ENCODE measurements at regions not wholly inside any gene's neighbourhood (a gene's known extent, or its start where the extent isn't known, plus 50 kb on each side); places are given as distances from the start of the nearest gene placed in this dataset.

- Histone ChIP-seq H3K4me1 (ENCODE audit: control insufficient read depth, insufficient read depth, low read length) (peaks cover 11% of the 10 kb centered on the region), H3K9ac (ENCODE audit: low read depth, low read length) (no peak overlapping the region), H3K4me2 (ENCODE audit: low read length) (no peak overlapping the region), H3K9me3 (replicated peaks; ENCODE audit: low read length) (no peaks in the 10 kb centered on the region), H3K36me3 (ENCODE audit: insufficient read depth, low read length) (no peaks in the 10 kb centered on the region), H3K4me3 (ENCODE audit: low read length) (no peak overlapping the region), H3K27me3 (ENCODE audit: control insufficient read depth, insufficient read depth, low read length) (no peaks in the 10 kb centered on the region)
Measured at GRCh38 chr14:30290001-30290400, 269.0 kb upstream of the G2E3 start.

DNA sequence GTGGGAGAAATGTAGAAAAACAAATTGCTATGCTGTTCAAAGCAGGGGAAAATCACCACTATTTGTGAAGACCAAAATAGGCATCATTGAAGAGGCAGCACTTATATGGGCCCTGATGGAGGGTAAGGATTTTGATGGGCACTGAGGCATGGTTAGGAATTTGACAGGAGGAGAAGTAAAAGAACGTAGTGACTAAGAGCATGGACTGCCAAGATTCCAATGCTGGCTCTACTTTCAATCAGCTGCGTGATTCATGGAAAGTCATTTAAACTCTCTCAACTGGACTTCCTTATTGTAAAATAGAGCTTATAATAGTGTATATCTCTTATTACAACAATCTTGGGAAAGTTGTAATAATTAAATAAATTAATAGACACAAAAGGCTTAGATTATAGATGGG lies 267.7 kb upstream of the G2E3 start:
- Histone ChIP-seq H3K4me1 (ENCODE audit: control insufficient read depth, insufficient read depth, low read length) (peaks cover 11% of the 10 kb centered on the region), H3K9me3 (replicated peaks; ENCODE audit: low read length) (no peaks in the 10 kb centered on the region), H3K4me3 (ENCODE audit: low read length) (no peak overlapping the region), H3K4me2 (ENCODE audit: low read length) (no peak overlapping the region), H3K36me3 (ENCODE audit: insufficient read depth, low read length) (no peaks in the 10 kb centered on the region), H3K27me3 (ENCODE audit: control insufficient read depth, insufficient read depth, low read length) (no peaks in the 10 kb centered on the region), H3K9ac (ENCODE audit: low read depth, low read length) (no peak overlapping the region)

DNA sequence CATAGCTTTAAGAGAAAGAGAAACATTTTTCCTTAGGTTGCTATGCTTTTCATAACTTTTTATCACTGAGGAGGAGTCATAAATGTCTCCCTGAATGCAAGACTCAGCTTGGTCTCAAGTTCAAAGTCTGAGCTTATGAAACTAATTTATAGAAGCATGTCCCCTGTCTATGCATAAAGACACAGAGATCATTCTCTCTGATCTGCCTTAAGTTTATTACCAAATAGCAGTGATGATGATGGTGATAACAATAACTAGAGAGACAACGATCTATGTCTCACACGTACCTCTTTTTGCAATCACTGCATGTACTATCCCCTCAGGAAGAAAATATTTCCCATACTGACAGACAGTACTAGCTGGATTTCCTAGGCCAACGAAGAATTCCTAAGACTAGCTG lies 266.4 kb upstream of the G2E3 start:
- H3K4me2 ChIP-seq (ENCODE audit: low read length): no peak overlapping the region
- no peak overlapping the region for H3K9ac ChIP-seq (ENCODE audit: low read depth, low read length)
- H3K36me3 ChIP-seq (ENCODE audit: insufficient read depth, low read length): no peaks in the 10 kb centered on the region
- H3K27me3 ChIP-seq (ENCODE audit: control insufficient read depth, insufficient read depth, low read length): no peaks in the 10 kb centered on the region
- H3K9me3 ChIP-seq (replicated peaks; ENCODE audit: low read length): no peaks in the 10 kb centered on the region
- no peak overlapping the region for H3K4me3 ChIP-seq (ENCODE audit: low read length)
- peaks cover 11% of the 10 kb centered on the region for H3K4me1 ChIP-seq (ENCODE audit: control insufficient read depth, insufficient read depth, low read length)

GRCh38 chr14:30295980-30296379 lies 263.0 kb upstream of the G2E3 start:
- H3K9me3 ChIP-seq (replicated peaks; ENCODE audit: low read length): no peaks in the 10 kb centered on the region
- no peak overlapping the region for H3K9ac ChIP-seq (ENCODE audit: low read depth, low read length)
- H3K4me3 ChIP-seq (ENCODE audit: low read length): no peak overlapping the region
- H3K27me3 ChIP-seq (ENCODE audit: control insufficient read depth, insufficient read depth, low read length): peaks cover 3% of the 10 kb centered on the region
- H3K36me3 ChIP-seq (ENCODE audit: insufficient read depth, low read length): no peaks in the 10 kb centered on the region
- H3K4me1 ChIP-seq (ENCODE audit: control insufficient read depth, insufficient read depth, low read length): peaks cover 7% of the 10 kb centered on the region
- H3K4me2 ChIP-seq (ENCODE audit: low read length): no peak overlapping the region

DNA sequence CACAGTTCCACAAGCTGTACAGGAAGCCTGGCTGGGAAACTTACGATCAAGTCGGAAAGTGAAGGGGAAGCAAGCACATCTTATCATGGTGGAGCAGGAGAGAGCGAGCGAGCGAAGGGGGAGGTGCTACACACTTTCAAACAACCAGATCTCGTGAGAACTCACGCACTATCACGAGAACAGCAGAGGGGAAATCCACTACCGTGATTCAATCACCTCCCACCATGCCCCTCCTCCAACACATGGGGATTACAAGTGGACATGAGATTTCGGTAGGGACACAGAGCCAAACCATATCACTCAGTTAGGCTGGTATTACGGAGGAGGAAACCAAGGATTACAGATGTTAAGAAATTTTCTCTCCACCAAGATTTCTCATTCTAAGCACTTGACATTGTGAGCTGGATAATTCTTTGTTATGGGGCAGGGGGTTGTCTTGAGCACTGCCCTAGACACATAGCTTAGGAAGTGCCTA lies 262.0 kb upstream of the G2E3 start:
- Histone ChIP-seq H3K4me1 (ENCODE audit: control insufficient read depth, insufficient read depth, low read length) (no peaks in the 10 kb centered on the region), H3K9me3 (replicated peaks; ENCODE audit: low read length) (no peaks in the 10 kb centered on the region), H3K36me3 (ENCODE audit: insufficient read depth, low read length) (no peaks in the 10 kb centered on the region), H3K4me2 (ENCODE audit: low read length) (no peak overlapping the region), H3K27me3 (ENCODE audit: control insufficient read depth, insufficient read depth, low read length) (peaks cover 3% of the 10 kb centered on the region), H3K9ac (ENCODE audit: low read depth, low read length) (no peak overlapping the region), H3K4me3 (ENCODE audit: low read length) (no peak overlapping the region)

- no peak overlapping the region for H3K4me3 ChIP-seq (ENCODE audit: low read length)
- no peaks in the 10 kb centered on the region for H3K4me1 ChIP-seq (ENCODE audit: control insufficient read depth, insufficient read depth, low read length)
Measured at GRCh38 chr14:30297876-30298795, 260.8 kb upstream of the G2E3 start.

DNA sequence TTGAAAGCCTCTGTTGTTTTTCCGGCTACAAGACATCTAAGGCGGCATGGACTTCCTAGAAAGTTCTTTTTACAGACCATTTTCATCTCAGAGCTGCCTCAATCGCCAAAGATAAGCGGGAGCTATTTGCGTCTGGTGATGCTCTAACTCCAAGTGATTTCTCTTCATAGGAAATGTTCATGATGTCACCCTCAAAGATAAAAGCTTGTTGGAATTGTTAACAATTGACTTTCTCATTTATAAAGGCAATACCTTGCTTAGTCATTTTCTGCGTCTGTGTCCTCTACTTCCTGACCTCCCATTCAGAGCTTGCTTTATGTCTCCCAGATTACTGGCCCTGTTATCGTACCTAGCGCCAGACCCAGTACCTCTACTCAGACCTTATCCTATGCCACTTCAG lies 259.0 kb upstream of the G2E3 start:
- Histone ChIP-seq H3K9ac (ENCODE audit: low read depth, low read length) (no peak overlapping the region), H3K4me1 (ENCODE audit: control insufficient read depth, insufficient read depth, low read length) (no peaks in the 10 kb centered on the region), H3K36me3 (ENCODE audit: insufficient read depth, low read length) (no peaks in the 10 kb centered on the region), H3K27me3 (ENCODE audit: control insufficient read depth, insufficient read depth, low read length) (peaks cover 6% of the 10 kb centered on the region), H3K9me3 (replicated peaks; ENCODE audit: low read length) (no peaks in the 10 kb centered on the region), H3K4me2 (ENCODE audit: low read length) (no peak overlapping the region), H3K4me3 (ENCODE audit: low read length) (no peak overlapping the region)

More at GRCh38 chr14:30297876-30298795, 260.8 kb upstream of the G2E3 start:
- no peak overlapping the region for H3K9ac ChIP-seq (ENCODE audit: low read depth, low read length)
- H3K4me2 ChIP-seq (ENCODE audit: low read length): no peak overlapping the region
- H3K36me3 ChIP-seq (ENCODE audit: insufficient read depth, low read length): no peaks in the 10 kb centered on the region
- H3K27me3 ChIP-seq (ENCODE audit: control insufficient read depth, insufficient read depth, low read length): peaks cover 3% of the 10 kb centered on the region
- H3K9me3 ChIP-seq (replicated peaks; ENCODE audit: low read length): no peaks in the 10 kb centered on the region

DNA sequence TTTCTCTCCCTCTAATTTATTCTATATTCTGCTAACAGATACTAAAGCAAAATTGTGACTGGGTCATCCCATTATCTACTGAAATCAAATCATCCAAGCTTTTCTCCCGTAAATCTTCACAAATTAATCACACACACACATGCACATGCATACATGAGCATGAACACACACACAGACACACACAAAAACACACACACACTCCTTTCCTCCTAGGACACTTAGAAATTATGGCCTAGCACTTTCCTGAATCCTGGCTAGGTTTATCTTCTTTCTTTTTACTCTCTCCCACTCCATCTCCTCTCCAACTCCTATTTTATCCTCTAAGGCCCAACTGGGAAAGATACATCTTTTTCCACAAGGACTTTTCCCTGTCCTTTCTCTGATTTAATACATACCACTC lies 255.6 kb upstream of the G2E3 start:
- Histone ChIP-seq H3K4me2 (ENCODE audit: low read length) (no peak overlapping the region), H3K36me3 (ENCODE audit: insufficient read depth, low read length) (no peaks in the 10 kb centered on the region), H3K4me1 (ENCODE audit: control insufficient read depth, insufficient read depth, low read length) (no peaks in the 10 kb centered on the region), H3K4me3 (ENCODE audit: low read length) (no peak overlapping the region), H3K9ac (ENCODE audit: low read depth, low read length) (no peak overlapping the region), H3K9me3 (replicated peaks; ENCODE audit: low read length) (no peaks in the 10 kb centered on the region), H3K27me3 (ENCODE audit: control insufficient read depth, insufficient read depth, low read length) (peaks cover 8% of the 10 kb centered on the region)

DNA sequence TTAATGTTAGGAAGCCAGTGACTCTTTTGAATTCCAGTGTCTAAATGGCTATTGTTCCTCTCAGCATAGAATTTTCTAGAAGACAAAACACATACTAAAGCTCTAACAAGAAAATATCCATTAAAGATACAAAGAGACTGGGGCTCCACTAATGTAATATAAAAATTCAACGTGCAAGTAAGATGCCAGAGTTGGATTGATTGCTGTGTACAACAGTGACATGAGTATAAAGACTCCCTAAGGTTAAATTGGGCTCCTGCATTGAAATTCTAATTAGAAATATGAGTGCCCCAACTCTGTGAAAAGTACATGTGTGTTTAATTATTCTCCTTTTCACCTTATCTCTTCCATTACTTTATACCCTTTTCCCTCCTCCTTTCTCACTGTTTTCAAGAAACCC lies 253.6 kb upstream of the G2E3 start:
- no peaks in the 10 kb centered on the region for H3K9me3 ChIP-seq (replicated peaks; ENCODE audit: low read length)
- H3K9ac ChIP-seq (ENCODE audit: low read depth, low read length): no peak overlapping the region
- H3K27me3 ChIP-seq (ENCODE audit: control insufficient read depth, insufficient read depth, low read length): peaks cover 15% of the 10 kb centered on the region
- H3K36me3 ChIP-seq (ENCODE audit: insufficient read depth, low read length): no peaks in the 10 kb centered on the region
- H3K4me1 ChIP-seq (ENCODE audit: control insufficient read depth, insufficient read depth, low read length): no peaks in the 10 kb centered on the region
- H3K4me2 ChIP-seq (ENCODE audit: low read length): no peak overlapping the region
- no peak overlapping the region for H3K4me3 ChIP-seq (ENCODE audit: low read length)

GRCh38 chr14:30309405-30309804 lies 249.6 kb upstream of the G2E3 start:
- Histone ChIP-seq H3K36me3 (ENCODE audit: insufficient read depth, low read length) (no peaks in the 10 kb centered on the region), H3K9me3 (replicated peaks; ENCODE audit: low read length) (no peaks in the 10 kb centered on the region), H3K9ac (ENCODE audit: low read depth, low read length) (no peak overlapping the region), H3K4me2 (ENCODE audit: low read length) (no peak overlapping the region), H3K27me3 (ENCODE audit: control insufficient read depth, insufficient read depth, low read length) (peaks cover 26% of the 10 kb centered on the region), H3K4me1 (ENCODE audit: control insufficient read depth, insufficient read depth, low read length) (no peaks in the 10 kb centered on the region), H3K4me3 (ENCODE audit: low read length) (no peak overlapping the region)

- H3K9ac ChIP-seq (ENCODE audit: low read depth, low read length): no peak overlapping the region
Measured at GRCh38 chr14:30312214-30312613, 246.7 kb upstream of the G2E3 start.

DNA sequence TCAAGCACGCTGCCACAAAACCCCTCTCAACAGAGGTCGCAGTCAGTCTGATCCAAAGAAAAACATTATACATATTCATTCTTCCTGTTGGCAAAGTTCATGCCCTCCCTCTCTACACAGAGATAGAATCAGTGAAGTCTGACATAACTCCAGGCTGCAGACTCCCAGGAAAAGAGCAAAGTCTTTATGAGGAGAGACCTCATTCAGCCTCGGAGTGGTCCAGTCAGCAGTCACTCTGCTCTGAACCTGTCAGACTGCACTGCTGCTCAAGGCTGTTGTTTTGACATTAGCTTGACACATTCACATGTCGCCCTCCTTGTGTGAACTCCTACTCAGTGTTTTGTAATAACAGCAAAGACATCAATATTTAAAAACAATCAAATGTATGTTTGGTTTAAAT lies 241.2 kb upstream of the G2E3 start:
- Histone ChIP-seq H3K36me3 (ENCODE audit: insufficient read depth, low read length) (no peaks in the 10 kb centered on the region), H3K4me3 (ENCODE audit: low read length) (no peak overlapping the region), H3K27me3 (ENCODE audit: control insufficient read depth, insufficient read depth, low read length) (peaks cover 33% of the 10 kb centered on the region), H3K4me2 (ENCODE audit: low read length) (no peak overlapping the region), H3K9me3 (replicated peaks; ENCODE audit: low read length) (no peaks in the 10 kb centered on the region), H3K4me1 (ENCODE audit: control insufficient read depth, insufficient read depth, low read length) (no peaks in the 10 kb centered on the region), H3K9ac (ENCODE audit: low read depth, low read length) (no peak overlapping the region)

More at GRCh38 chr14:30312214-30312613, 246.7 kb upstream of the G2E3 start:
- Histone ChIP-seq H3K4me2 (ENCODE audit: low read length) (no peak overlapping the region), H3K4me3 (ENCODE audit: low read length) (no peak overlapping the region), H3K9me3 (replicated peaks; ENCODE audit: low read length) (no peaks in the 10 kb centered on the region), H3K4me1 (ENCODE audit: control insufficient read depth, insufficient read depth, low read length) (no peaks in the 10 kb centered on the region), H3K36me3 (ENCODE audit: insufficient read depth, low read length) (no peaks in the 10 kb centered on the region), H3K27me3 (ENCODE audit: control insufficient read depth, insufficient read depth, low read length) (peaks cover 29% of the 10 kb centered on the region)
